HFFc6 (cell line): ENCODE measurements at regions not wholly inside any gene's neighbourhood (a gene's known extent, or its start where the extent isn't known, plus 50 kb on each side); places are given as distances from the start of the nearest gene placed in this dataset.

Experiments used
- DNase-seq: peaks from one replicate; pipeline ENCODE4 v3.0.0-alpha.2; 2018
- H3K27ac Mint-ChIP-seq: 2 replicates; pipeline ENCODE4 v1.8.0; 2020; ENCODE audit warnings: mild to moderate bottlenecking, mixed read lengths
- H3K27me3 Mint-ChIP-seq: 2 replicates; pipeline ENCODE4 v1.8.0; 2021; ENCODE audit warnings: mild to moderate bottlenecking, moderate library complexity, mixed read lengths; ENCODE audit not compliant: insufficient read depth
- H3K36me3 Mint-ChIP-seq: 2 replicates; pipeline ENCODE4 v1.8.0; 2021; ENCODE audit warnings: low read depth, mixed read lengths
- H3K4me1 Mint-ChIP-seq: 2 replicates; pipeline ENCODE4 v1.8.0; 2020; ENCODE audit warnings: low read depth, mixed read lengths
- H3K4me3 Mint-ChIP-seq: 2 replicates; pipeline ENCODE4 v1.8.0; 2020; ENCODE audit warnings: mild to moderate bottlenecking, moderate library complexity, mixed read lengths
- H3K9me3 Mint-ChIP-seq: 2 replicates; pipeline ENCODE4 v1.8.0; 2020; ENCODE audit warnings: mild to moderate bottlenecking, mixed read lengths
- TF ChIP-seq, protein P1 (sequence below): fragments of 200-600 bp; sonication (generic); IDR thresholded peaks from 2 replicates; pipeline ENCODE4 v1.5.0; 2021; ENCODE audit warnings: antibody characterized with exemption, mild to moderate bottlenecking

GRCh38 chr3:65015711-65016110 lies 327.9 kb upstream of the ADAMTS9 start:
- Mint-ChIP-seq H3K27ac (no peak overlapping the region), H3K4me3 (no peak overlapping the region), H3K9me3 (peaks cover 24% of the 10 kb centered on the region), H3K4me1 (no peaks in the 10 kb centered on the region), H3K27me3 (no peaks in the 10 kb centered on the region), H3K36me3 (peaks cover 7% of the 10 kb centered on the region; the same call in 1 of the 2 replicates)
- TF ChIP-seq, protein P1, sequence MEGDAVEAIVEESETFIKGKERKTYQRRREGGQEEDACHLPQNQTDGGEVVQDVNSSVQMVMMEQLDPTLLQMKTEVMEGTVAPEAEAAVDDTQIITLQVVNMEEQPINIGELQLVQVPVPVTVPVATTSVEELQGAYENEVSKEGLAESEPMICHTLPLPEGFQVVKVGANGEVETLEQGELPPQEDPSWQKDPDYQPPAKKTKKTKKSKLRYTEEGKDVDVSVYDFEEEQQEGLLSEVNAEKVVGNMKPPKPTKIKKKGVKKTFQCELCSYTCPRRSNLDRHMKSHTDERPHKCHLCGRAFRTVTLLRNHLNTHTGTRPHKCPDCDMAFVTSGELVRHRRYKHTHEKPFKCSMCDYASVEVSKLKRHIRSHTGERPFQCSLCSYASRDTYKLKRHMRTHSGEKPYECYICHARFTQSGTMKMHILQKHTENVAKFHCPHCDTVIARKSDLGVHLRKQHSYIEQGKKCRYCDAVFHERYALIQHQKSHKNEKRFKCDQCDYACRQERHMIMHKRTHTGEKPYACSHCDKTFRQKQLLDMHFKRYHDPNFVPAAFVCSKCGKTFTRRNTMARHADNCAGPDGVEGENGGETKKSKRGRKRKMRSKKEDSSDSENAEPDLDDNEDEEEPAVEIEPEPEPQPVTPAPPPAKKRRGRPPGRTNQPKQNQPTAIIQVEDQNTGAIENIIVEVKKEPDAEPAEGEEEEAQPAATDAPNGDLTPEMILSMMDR: no peak
- no peak for DNase-seq

DNA sequence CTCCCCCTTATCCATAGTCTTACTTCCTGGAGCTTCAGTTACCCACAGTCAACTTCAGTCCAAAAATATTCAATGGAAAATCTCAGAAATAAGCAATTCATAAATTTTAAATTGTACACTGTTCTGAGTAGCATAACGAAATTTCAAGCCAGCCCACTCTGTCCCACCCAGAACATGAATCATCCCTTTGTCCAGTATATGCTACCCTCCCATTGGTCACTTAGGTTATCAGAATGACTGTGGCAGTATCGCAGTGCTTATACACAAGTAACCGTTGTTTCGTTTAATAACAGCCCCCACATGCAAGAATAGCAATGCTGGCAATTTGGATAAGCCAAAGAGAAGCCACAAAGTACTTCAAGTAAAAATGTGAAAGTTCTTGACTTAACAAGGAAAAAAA lies 325.3 kb upstream of the ADAMTS9 start:
- Mint-ChIP-seq H3K36me3 (0 out of 2 replicates have a peak, but pooled peaks cover 7% of the 10 kb centered on the region), H3K27ac (no peak overlapping the region), H3K9me3 (peaks cover 22% of the 10 kb centered on the region), H3K27me3 (no peaks in the 10 kb centered on the region; the same call in 1 of the 2 replicates), H3K4me3 (no peak overlapping the region), H3K4me1 (no peaks in the 10 kb centered on the region)
- no peak for DNase-seq
- TF ChIP-seq, protein P1: no peak

DNA sequence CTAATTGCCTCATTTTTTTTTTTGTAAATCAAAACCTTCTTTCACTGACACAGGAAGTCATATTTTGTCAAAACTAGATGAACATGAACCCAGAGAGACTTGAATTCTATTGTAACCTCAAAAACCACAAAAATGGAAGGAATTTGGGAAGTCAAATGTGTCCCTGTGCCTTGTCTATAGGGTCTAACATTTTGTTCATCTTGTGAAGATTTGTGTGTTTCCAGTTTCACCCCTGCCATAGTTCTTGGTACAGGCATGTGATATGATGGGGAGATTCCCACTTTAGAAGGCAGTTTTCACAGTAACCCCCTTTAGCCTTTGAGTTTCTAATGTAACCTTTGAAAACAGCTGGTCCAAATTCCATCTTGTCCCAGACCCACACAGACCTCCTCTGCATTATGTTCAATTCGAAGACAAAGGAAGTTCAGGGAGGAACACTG lies 318.5 kb upstream of the ADAMTS9 start:
- Mint-ChIP-seq H3K9me3 (peaks cover 39% of the 10 kb centered on the region), H3K27ac (no peak overlapping the region), H3K4me1 (peaks cover 9% of the 10 kb centered on the region; the same call in 1 of the 2 replicates), H3K36me3 (no peaks in the 10 kb centered on the region), H3K27me3 (no peaks in the 10 kb centered on the region; the same call in 1 of the 2 replicates), H3K4me3 (no peak overlapping the region)
- TF ChIP-seq, protein P1: no peak
- no peak for DNase-seq

GRCh38 chr3:65005486-65005885 lies 317.7 kb upstream of the ADAMTS9 start:
- Mint-ChIP-seq H3K4me1 (peaks cover 9% of the 10 kb centered on the region; the same call in 1 of the 2 replicates), H3K36me3 (no peaks in the 10 kb centered on the region), H3K27ac (no peak overlapping the region), H3K9me3 (peaks cover 39% of the 10 kb centered on the region), H3K4me3 (no peak overlapping the region), H3K27me3 (no peaks in the 10 kb centered on the region; the same call in 1 of the 2 replicates)
- TF ChIP-seq, protein P1: no peak
- DNase-seq: no peak

DNA sequence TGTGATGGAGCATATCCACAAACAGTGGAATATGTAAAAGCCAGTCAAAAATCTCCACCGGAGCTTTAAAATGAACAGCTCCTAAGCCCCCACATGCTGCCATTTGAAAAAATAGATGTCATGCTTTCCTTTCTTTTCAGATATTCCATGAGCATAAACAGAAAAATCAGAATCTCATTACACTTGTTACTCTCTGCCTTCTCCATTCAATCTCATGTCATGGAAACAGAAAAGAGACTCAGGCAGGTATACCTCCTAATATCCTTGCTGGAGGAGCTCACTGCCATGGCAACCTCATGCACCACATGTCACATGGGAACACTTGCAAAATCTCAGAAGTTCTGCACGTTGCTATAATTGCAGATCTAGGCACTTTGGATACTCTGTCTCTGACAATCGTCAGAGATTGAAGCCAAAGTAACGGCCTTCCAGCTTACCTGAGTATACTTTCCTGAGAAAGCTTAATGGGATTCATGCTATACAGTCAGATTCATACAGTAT lies 317.0 kb upstream of the ADAMTS9 start:
- Mint-ChIP-seq H3K36me3 (no peaks in the 10 kb centered on the region), H3K27ac (no peak overlapping the region), H3K27me3 (no peaks in the 10 kb centered on the region), H3K4me3 (no peak overlapping the region), H3K4me1 (peaks cover 9% of the 10 kb centered on the region; the same call in 1 of the 2 replicates), H3K9me3 (peaks cover 39% of the 10 kb centered on the region)
- no peak for DNase-seq
- TF ChIP-seq, protein P1: no peak
